GM12873 (cell line): ENCODE measurements at regions not wholly inside any gene's neighbourhood (a gene's known extent, or its start where the extent isn't known, plus 50 kb on each side); places are given as distances from the start of the nearest gene placed in this dataset.

Experiments
- TF ChIP-seq, protein P1 (sequence below): IDR thresholded peaks from 2 replicates; pipeline ENCODE4 v1.5.1; 2012; ENCODE audit warnings: low read depth, mild to moderate bottlenecking, moderate library complexity, low read length, control low read depth; ENCODE audit not compliant: insufficient read depth; ENCODE audit errors: missing control alignments

GRCh38 chr6:126439040-126439439, 99.1 kb downstream of the CENPW start:
- TF ChIP-seq, protein P1, sequence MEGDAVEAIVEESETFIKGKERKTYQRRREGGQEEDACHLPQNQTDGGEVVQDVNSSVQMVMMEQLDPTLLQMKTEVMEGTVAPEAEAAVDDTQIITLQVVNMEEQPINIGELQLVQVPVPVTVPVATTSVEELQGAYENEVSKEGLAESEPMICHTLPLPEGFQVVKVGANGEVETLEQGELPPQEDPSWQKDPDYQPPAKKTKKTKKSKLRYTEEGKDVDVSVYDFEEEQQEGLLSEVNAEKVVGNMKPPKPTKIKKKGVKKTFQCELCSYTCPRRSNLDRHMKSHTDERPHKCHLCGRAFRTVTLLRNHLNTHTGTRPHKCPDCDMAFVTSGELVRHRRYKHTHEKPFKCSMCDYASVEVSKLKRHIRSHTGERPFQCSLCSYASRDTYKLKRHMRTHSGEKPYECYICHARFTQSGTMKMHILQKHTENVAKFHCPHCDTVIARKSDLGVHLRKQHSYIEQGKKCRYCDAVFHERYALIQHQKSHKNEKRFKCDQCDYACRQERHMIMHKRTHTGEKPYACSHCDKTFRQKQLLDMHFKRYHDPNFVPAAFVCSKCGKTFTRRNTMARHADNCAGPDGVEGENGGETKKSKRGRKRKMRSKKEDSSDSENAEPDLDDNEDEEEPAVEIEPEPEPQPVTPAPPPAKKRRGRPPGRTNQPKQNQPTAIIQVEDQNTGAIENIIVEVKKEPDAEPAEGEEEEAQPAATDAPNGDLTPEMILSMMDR = no peak

DNA sequence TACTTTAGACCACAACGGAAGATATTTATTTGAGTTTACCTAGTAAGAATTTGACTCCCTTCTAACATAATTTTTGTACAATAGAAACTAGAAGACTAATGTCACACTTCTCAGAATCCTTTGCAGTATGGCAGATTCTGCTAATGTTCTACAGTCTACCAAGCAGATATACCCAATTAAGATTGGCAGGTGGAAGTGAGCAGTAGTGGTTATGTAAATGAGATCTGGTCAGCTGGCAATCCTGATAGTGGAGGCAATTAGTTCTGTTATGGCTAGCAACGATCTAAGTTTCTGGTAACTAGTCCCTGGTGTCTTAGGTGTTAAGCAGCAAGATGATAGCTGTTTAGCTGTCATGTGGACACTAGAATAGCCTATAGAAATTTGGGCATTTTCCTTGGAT, 101.0 kb downstream of the CENPW start:
- TF ChIP-seq, protein P1 = no peak

DNA sequence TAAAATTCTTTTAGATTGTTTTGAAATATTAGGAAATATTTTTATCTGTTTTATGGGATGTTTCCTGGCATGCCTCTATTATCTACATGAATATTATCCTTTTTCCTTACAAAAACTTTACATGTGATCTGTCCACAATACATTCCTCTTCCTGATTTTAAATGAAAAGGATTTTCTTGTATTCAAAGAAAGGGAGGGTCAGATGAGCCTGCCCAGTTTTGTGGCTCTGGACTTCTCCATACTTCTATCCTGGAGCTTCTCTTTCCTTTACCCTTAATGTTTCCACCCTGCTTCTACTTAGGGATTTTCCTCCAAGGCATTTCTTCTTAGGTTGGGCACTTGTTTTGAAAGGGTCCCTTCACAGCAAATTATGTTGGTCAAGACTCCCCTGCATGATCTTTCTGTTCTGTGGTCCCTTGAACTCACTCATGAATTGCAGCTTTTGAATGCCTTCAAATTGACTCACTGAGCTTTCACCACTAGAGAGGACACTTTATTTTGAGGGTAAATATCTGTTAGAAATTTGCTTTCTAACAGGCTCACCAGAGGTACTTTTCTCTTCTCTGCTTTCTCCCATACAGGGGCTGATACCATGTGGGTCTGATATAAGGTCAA, 104.9 kb downstream of the CENPW start:
- TF ChIP-seq, protein P1 = no peak

- TF ChIP-seq, protein P1 = no peak
These were observed 106.3 kb downstream of the CENPW start for GRCh38 chr6:126446248-126446647.

- TF ChIP-seq, protein P1 = no peak
These were observed 107.5 kb downstream of the CENPW start for GRCh38 chr6:126447367-126447766.

DNA sequence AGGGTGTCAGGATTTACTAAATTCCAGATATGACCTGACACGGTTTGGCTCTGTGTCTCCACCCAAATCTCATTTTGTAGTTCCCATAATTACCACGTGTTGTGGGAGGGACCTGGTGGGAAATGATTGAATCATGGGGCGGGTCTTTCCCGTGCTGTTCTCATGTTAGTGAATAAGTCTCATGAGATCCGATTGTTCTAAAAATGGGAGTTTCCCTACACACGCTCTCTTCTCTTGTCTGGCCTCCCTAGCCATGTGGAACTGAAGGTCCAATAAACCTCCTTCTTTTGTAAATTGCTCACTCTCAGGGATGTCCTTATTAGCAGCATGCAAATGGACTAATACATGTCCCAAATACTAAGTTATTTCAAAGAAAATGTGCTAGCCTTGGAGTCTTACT, 121.1 kb downstream of the CENPW start:
- TF ChIP-seq, protein P1 = no peak

DNA sequence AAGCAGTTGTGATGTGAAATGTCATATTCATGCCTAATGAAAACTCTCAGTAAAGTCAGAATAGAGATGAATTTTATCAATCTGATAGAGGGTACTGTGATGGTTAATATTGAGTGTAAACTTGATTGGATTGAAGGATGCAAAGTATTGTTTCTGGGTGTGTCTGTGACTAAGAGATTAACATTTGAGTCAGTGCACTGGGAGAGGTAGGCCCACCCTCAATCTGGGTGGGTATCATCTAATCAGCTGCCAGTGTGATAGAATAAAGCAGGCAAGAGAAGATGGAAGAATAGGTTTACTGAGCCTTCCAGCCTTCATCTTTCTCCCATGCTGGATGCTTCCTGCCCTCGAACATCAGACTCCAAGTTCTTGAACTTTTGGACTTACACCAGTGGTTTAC, 124.3 kb downstream of the CENPW start:
- TF ChIP-seq, protein P1 = no peak
